VCaP (cell line): ENCODE measurements at regions not wholly inside any gene's neighbourhood (a gene's known extent, or its start where the extent isn't known, plus 50 kb on each side); places are given as distances from the start of the nearest gene placed in this dataset.

Source experiments
- H3K27ac ChIP-seq: fragments of 450-650 bp; 2 replicates; pipeline ENCODE4 v1.5.1; 2017
- CTCF ChIP-seq: fragments of 450-650 bp; conservative IDR thresholded peaks from 2 replicates; pipeline ENCODE4 v1.5.1; 2017; ENCODE audit warnings: mild to moderate bottlenecking, moderate library complexity

GRCh38 chr18:27838225-27838624 lies 338.7 kb downstream of the CDH2 start:
- H3K27ac ChIP-seq: no peak overlapping the region
- TF ChIP-seq CTCF: no peak

- no peak overlapping the region for H3K27ac ChIP-seq
- no peak for TF ChIP-seq CTCF
Observed at GRCh38 chr18:27826101-27826500, 350.8 kb downstream of the CDH2 start.

- TF ChIP-seq CTCF: no peak
- H3K27ac ChIP-seq: no peak overlapping the region
Observed at GRCh38 chr18:27825689-27826088, 351.2 kb downstream of the CDH2 start.

- no peak for TF ChIP-seq CTCF
- no peak overlapping the region for H3K27ac ChIP-seq
Observed at GRCh38 chr18:27824841-27825681, 351.9 kb downstream of the CDH2 start.

GRCh38 chr18:27824275-27824674 lies 352.7 kb downstream of the CDH2 start:
- no peak for TF ChIP-seq CTCF
- no peak overlapping the region for H3K27ac ChIP-seq

- H3K27ac ChIP-seq: no peak overlapping the region
Observed at GRCh38 chr18:27823053-27823452, 353.9 kb downstream of the CDH2 start.

GRCh38 chr18:27808683-27809082 lies 368.2 kb downstream of the CDH2 start:
- no peak for TF ChIP-seq CTCF
- no peak overlapping the region for H3K27ac ChIP-seq

More at GRCh38 chr18:27823053-27823452, 353.9 kb downstream of the CDH2 start:
- TF ChIP-seq CTCF: no peak
